HG03432 (cell line): ENCODE measurements at regions not wholly inside any gene's neighbourhood (a gene's known extent, or its start where the extent isn't known, plus 50 kb on each side); places are given as distances from the start of the nearest gene placed in this dataset.
"Not testable (repeated sequence)": the region's sequence is repeated elsewhere in the genome, so short reads cannot be mapped to it uniquely, and the experiment has no call there.

Experiments
- ATAC-seq: cut with Tn5 transposase; IDR thresholded peaks from one replicate; pipeline ENCODE4 v1.9.1; 2021; ENCODE audit warnings: mild to moderate bottlenecking, moderate library complexity; ENCODE audit not compliant: unreplicated experiment

DNA sequence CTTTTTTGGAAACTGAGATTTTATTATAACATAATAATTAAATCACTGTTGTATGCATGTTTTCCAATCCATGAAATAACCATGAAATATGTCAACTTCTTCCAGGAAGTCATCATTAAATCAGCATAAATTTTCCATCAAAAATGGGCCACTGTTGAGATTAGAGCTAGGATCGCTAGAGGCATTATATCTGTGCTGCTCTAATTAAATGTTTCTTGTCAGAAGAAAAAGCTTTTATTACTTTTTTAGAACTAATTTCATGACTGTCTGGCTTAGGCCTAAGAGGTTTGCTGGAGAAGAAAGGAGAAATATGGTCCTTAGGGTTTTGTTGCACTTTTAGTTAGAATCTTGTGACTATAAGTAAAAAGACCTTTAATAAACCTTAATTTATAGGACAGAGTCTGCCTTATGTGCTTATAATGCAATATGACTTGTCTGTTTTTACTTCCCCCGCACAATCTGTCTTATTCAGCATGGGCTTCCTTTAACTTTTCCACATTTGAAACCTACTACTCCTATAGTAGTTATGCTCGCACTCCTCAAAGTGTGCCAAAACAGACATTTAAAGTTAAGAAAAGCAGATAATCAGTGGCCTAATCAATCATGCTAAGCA, 363.4 kb upstream of the GCFC2 start:
- no peak for ATAC-seq

DNA sequence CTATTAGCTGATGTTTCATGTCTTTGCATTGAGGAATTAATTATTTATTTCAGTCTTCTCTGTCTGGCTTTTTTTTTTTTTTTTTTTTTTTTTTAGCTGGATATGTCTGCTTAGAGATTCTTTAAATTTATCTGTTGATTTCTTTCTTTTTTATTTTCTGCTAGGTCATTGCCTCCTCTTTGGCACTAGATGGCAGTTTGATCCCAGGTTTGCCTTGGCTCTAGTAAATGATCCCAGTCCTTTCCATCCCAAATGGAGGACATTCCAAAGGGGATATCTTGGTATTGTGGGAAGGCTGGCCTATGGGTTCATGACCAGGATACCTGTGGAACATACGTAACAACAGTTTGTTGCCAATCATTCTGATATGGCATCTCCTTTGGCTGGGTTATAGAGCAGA, 339.5 kb upstream of the GCFC2 start:
- no peak for ATAC-seq

DNA sequence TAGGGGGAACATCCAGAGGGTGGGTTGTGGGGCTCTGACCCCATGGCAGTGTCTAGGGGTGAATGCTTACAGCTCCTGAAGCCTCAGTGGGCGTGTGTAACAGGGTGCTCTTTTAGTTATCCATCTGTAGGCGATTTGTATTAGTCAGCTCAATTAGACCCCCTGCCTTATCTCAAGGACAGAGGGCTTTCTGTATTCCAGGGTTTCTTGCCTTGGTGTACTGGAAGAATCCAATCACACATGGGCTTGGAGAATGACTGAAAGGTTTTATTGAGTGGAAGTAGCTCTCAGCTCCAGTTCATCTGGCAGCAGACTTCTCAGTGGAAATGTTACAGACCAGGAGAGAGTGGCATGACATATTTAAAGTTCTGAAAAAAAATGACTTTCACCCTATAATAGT, 334.0 kb upstream of the GCFC2 start:
- ATAC-seq: no peak

DNA sequence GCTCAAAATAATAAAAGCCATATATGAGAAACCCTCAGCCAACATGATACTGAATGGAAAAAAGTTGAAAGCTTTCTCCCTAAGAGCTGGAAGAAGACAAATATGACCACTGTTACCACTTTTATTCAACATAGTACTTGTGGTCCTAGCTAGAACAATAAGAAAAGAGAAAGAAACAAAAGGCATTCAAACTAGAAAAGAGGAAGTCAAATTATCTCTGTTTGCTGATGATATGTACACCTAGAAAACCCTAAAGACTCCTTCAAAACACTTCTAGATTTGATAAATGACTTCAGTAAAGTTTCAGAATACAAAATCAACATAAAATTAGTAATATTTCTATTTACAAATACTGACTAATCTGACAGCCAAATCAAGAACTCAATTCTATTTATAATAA, 328.8 kb upstream of the GCFC2 start:
- ATAC-seq: no peak

DNA sequence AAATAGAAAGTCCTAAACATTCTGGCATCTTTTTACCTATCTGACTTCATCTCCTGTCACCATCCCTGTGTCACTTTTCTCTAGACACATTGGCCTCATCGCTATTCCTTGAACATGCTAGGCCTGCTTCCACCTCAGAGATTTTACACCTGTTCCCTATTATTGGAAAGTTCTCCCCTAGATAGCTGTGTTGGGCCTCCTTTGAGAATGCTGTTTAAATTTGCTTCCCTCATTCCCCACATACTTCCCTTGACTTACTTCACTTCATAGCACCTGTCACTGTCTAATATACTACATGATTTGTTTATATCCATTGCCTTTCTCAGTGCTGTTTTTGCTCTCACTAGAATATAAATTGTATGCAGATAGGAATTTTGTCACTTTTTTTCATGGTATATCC, 317.0 kb upstream of the GCFC2 start:
- ATAC-seq: no peak

DNA sequence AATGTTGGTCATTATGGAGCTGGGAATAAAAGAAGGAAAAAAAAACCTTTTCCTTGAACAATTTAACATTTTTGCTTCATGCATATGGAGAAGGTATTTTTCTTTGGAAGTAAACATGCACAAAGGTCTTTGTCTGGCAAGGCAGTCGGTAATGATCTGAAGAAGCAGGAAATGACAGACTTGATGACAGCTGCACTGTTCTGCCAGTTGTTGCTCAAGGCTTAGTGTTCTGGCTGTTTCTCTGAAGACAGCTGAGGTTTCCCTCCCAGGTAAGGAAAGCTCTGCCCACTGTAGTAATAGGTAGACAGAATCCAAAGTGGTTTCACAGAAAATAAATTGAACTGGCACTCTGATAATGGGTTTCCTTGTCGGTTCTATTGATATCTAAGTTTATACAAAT, 308.4 kb upstream of the GCFC2 start:
- ATAC-seq: no peak

DNA sequence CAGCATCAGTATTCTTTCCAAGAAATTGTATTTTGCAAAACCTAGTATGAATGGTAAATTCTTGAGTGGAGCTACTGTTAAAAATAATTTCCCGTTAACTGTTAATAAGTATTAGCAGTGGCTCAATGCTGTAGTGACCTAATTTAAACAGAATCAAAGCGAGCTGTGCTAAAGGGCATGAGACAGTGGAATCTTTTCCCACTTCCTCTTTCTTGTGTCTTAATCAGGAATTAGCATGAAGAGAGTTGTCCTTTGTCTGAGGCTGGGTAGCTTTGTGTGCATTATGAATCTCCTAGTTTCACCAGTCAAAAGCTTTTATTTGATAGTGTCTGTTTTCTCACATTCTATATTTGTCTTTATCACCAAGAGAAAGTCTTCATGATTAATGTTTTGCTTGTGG, 298.8 kb upstream of the GCFC2 start:
- ATAC-seq: peak; percentile 33

DNA sequence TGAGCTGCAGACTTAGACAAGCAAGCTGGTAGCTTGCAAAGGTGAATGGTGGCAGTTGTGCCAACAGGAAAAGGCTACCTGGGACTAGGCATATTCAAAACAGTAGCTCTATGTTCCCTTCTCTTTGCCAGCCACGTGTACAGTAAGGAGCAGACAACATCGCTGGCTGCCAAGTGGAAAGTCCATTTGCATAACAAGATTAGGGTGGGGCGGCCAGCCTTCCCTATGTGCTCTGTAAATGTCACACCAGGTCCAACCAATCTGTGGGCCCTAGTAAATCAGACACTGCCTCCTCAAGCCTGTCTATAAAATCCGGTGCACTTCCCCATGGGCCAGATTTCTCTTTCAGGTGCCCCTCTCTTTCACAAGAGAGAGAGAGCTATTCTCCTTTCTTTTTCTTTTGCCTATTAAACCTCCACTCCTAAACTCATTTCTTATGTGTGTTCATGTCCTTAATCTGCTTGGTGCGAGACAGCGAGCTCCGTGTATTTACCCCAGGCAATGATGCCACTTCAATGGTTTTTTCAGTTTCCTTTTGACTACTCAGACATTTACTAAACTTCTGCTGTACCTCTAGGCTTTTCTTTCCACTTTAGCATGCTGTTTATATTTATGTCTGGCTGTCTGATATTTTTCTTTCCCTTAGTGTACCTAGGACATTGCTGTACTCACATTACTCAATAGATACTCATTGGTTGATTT, 297.4 kb upstream of the GCFC2 start:
- ATAC-seq: peak; percentile 96

DNA sequence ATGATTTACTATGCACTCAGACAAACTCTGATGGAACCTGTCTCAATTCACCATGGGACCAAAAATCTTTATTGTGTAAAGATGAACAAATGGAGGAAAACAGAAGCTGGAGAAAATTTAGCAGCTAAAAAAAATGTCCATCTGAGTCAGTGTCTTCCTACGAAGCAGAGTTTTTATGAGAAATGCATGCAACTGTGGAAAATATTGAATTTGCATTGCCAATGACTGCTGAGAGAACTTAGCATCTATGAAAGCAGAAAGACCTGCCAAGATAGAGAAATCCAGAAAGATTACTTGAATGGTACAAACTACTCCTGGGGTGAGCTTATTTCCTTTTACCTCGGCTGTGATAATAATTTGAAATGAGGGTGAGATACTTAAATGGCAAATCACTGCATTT, 289.7 kb upstream of the GCFC2 start:
- ATAC-seq: no peak

DNA sequence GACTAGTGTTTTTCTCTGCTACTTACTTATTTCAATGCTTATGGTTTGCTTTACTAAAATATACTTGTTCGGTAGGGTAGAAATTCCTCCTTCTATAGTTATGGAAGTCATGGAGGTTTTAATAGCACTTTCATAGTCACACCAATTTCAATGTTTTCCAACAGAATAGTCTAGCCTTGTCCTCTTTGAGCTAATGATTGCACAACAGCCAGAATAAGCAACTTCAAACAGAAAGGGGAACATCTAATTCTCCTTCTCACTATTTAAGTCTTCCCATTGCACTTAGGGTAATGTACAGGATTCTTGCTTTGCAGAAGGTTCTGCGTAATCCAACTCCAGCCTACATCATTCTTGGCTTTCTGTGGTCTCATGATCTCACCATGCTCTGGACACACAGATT, 287.7 kb upstream of the GCFC2 start:
- no peak for ATAC-seq

DNA sequence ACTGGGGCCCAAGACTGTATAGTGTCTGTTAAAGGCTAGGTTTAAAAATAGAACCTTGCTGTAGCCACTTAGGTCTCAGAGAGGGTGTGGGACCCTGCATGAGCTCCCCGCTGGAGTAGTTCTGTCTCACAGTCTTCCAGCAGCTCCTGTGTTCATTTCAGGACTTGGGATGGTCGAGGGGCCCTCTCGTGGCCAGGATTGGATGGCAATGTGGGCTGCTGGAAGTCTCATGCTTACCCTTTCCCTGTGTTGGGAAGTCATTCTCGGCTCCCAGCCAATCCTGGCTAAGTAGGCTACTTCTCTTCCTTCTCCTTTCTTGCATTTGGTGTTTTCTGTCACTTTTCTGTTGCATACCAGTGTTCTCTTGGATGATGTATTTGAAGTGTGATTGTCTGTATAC, 284.0 kb upstream of the GCFC2 start:
- no peak for ATAC-seq

DNA sequence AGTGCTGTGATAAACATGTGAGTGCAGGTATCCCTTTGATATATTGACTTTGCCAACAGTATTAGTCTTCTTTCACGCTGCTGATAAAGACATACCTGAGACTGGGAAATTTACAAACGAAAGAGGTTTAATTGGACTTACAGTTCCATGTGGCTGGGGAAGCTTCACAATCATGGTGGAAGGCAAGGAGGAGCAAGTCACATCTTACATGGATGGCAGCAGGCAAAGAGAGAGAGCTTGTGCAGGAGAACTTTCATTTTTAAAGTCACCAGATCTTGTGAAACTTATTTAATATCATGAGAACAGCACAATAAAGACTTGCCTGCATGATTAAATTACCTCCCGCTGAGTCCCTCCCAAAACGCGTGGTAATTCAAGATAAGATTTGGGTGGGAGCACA, 277.9 kb upstream of the GCFC2 start:
- not testable (repeated sequence) for ATAC-seq

DNA sequence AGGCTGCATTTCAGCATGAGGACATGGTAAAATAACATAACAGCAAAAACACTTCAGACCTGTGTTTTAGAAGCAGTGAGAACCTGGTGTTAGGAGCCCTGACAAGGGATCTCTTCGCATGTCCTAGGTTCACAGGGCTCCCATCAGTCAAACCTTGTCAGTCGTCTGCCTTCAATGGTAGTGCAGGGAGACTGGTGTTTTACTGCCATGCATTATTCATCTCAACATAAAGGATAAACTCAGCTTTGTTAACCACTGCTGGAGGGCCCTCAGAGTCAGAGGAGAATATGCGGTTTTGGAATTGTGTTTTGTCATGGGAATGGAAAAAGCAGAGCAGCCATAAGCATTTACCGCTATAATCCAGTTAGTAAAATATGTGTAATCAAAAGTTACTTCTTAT, 275.9 kb upstream of the GCFC2 start:
- no peak for ATAC-seq

DNA sequence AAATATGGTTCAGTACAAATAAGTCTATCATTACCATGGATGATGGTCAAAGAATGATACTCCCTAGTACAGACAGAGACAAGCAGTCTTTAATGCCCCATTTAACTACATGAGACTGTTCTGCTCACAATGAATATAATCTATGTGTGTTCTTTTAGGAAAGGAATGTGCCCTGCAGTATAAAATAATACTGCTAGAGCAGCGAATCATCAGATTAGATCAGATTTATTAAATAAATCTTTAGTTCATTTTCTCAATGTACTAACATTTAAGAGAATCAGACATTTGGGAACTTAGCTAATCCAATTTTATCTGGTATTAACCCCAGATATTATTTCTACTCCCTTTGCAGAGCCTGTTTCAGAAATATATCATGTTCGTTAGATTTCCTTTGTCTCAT, 272.0 kb upstream of the GCFC2 start:
- no peak for ATAC-seq

DNA sequence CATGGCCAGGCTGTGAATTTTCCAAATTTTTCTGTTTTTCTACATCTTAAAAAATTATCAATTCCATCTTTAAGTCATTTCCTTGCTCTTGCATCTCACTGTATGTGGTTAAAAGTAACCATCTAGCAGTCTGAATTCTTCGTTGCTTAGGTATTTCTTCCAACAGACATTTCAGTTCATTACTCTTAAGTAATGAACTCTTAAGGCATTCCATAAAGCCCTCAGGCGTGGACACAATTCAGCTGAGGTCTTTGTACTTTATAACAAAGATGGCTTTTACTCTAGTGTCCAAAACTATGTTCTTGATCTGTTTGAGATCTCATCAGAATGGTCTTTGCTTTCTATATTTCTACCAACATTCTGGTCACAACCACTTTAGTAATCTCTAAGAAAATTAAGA, 253.9 kb upstream of the GCFC2 start:
- no peak for ATAC-seq

DNA sequence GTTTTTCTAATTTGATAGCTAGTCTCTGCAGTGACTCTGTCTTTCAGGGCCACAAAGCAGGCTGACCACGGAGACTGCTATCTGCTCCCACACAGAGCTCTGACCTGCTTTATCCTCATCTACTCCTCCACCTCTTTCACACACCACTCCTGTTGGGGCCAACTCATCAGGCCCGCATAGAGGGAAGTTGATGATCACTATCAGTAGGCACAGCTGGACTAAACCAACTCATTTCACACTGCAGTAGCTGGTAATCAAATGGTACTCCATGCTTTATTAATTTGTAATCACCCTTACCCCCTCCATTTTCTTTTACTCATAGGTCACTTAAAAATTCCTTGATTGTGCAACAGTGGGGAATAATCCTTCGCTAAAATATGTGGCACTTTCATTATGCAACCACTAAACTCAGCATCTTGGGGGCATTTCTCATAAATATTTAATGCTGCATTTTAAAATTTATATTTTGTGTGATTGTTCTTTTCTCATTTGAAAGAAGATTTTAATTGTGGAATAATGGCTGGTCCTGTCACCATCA, 249.8 kb upstream of the GCFC2 start:
- no peak for ATAC-seq

DNA sequence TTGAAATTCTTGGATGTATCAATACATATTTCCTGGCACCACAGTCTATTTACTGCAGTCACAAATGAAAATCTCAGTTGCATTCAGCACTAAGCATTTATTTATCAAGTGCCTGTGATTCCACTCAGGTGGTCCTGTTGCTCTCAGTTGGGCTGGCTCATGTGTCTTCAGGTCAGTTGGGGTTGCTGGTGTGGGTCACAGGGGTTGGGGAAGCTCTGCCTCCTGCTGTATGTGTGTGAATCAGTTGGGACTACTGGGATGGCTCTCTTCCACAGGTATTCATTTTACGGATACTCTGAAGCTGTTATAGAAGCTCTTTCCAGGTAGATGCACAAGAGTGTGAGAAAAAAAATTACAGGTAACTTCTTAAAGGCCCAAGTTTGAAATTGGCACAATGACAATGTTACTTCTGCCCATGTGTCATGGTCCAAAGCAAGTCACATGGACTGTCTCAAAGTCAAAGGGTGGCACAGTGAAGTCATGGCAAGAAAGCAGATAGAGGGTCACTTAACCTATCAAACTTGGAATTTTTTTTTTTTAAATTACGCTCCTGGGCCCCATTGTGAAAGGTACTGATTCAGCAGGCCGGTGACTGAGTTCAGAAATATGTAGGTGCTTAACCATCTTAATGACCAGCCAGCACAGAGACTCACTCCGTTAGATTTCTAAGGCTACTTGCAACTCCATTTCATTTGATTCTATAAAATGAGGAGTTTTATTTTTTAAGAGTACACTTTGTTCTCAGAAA, 249.2 kb upstream of the GCFC2 start:
- no peak for ATAC-seq

DNA sequence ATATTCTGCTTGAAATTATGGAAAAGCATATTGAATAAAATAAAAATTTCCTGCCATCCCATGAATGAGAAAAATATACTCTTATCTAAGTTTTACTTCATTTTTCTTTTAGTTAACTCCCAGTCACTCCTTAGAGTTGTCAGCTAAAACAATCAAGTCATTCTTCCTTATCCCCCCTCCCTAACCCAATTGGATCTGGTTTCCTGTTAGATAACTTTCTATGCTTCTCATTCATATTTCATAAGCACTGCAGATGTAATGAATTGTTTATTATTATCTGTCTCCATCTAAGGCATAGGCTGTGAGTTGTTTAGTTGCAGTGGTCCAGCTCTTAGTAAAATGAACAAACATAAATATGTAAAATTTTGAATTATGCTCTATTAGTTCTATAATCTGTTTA, 244.0 kb upstream of the GCFC2 start:
- ATAC-seq: no peak

DNA sequence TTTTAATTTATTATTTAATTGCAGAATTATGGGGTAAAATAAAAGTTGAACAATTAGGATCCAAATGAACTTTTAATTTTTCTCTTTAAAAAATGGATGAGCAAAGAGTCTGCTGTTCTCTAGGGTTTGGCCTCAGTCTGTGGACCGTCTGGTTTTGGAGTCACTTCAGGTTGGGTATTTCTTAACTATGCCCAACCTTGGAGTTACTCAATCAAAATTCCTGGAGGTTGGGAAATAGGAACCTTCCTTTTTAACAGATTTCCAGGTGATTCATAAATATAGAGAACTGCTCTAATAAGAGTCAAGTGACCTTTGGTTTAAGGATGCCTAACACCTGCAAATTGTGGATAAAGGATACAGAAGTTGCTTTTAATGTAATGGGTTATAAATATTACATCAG, 241.5 kb upstream of the GCFC2 start:
- ATAC-seq: no peak

DNA sequence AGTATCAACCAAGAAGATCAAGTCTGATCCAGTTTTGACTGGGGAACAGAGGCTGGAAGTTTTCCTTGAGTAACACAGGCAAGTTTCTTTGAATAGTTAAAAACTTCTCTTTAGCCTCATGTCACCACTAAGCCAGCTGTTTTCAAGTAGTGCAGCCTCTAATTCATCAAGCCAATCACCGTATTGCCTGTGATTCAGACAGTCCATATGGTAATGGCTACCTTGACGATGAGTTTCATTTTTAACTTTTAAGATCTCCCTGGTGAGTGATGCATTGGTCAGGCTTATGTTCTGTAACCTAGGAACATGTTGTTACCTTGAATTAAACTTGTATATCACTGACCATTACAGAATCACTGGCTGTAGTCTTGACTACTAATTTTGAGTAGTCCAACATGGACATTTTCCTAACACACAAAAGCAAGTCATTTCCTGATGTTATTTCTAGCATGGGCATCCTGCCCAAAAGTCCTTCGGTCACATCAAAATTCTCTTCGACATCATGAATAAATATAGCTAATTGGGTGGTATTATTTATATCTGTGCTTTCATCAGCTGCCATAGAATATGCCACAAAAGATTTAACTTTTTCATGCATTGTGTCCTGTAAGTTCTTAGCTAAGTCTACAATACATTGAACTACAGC, 238.8 kb upstream of the GCFC2 start:
- no peak for ATAC-seq

DNA sequence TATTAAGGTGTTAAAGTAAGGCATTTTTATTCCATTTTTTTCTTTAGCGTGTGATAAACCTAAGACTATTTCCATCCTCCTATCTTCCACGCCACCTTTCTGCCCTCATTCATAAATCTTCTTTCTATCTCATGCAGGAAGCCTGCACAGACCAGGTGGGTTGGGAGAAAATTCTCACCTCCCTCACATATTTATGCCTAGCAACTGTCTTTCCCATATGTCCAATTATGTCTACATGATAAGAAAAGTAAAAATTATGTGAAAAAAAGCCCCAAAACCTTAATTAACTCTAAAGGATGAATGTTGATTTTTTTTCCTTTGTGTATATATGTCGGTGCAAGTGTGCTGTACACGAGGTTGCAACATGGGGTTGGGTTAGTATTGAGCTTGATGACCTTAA, 225.6 kb upstream of the GCFC2 start:
- ATAC-seq: no peak

DNA sequence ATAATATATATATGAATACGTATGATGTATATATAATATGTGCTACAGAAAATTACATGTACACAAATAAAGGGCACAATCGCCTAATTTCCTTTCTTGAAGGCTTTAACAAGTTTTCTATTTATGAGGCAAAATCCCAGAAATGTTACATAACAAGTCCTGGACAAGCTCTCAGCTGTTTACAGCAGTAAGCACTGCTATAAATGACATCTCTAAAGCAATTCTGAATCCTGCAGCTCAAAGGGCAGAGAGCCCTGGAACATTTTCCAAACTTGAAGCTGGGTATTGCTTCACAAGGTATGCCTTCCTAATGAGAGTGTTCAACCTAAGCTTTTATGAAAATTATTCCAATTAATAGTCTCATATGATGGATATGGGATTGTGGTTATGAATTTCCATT, 222.3 kb upstream of the GCFC2 start:
- no peak for ATAC-seq
